ENCODE measurements at regions not wholly inside any gene's neighbourhood (a gene's known extent, or its start where the extent isn't known, plus 50 kb on each side); places are given as distances from the start of the nearest gene placed in this dataset.

DNA sequence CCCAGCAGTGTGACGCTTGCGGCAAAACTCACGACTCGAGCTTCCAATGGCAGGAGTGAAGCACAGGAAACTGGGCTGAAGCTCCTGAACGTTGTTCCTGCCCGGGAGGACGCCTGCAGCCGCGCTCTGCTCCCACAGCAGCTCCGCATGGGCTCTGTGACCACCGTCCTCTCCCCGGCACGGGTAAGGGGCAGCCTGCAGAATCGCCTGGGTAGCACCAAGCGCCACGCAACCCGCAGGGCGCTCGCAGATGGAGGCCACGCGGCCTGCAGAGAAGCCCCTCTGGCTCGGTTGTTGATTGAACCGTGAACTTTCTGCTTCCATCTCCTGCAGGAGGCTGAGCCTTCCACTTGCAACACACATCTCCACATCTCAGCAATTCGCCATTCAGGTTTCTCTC, 63.3 kb upstream of the ZNF236 start:
- H3K9me1 ChIP-seq (ENCODE audit: insufficient read depth, low read length) = no peaks in the 10 kb centered on the region
- H3K27me3 ChIP-seq (ENCODE audit: control insufficient read depth, insufficient read depth, low read length) = no peaks in the 10 kb centered on the region; the same call in 1 of the 2 replicates
- ATAC-seq (ENCODE audit: low read depth) (no peak), DNase-seq (no peak)
- H3K14ac ChIP-seq (replicated peaks; ENCODE audit: low read depth, low read length) = no peak overlapping the region
- no peak overlapping the region for H4K91ac ChIP-seq (ENCODE audit: insufficient read depth, low read depth, low read length)
- H3K4me1 ChIP-seq (ENCODE audit: control insufficient read depth, insufficient read depth, low read length) = no peaks in the 10 kb centered on the region
- dilution Hi-C loops (cut with HindIII; ENCODE audit: low sequenced_read_pairs, unreplicated experiment) = no loop called here
- H3K79me1 ChIP-seq (ENCODE audit: low read depth in 1 of 2, low read length in 2 of 2) = no peaks in the 10 kb centered on the region
- POLR2A ChIA-PET (ENCODE audit: unreplicated experiment) = no interaction called here
- H3K4me2 ChIP-seq (ENCODE audit: low read depth, low read length) = no peak overlapping the region
- intact Hi-C loops (cut with micrococcal nuclease) = no loop called here
- H2AK5ac ChIP-seq (ENCODE audit: low read depth, low read length) = no peak overlapping the region
- H4K8ac ChIP-seq (ENCODE audit: low read depth in 2 of 2, low read length in 2 of 2) = no peak overlapping the region
- H3K9me3 ChIP-seq (ENCODE audit: control insufficient read depth, insufficient read depth, low read length) = no peaks in the 10 kb centered on the region
- no peak overlapping the region for H3K4ac ChIP-seq (ENCODE audit: low read depth, low read length)
- H2BK120ac ChIP-seq (ENCODE audit: low read depth, low read length) = no peak overlapping the region
- TF ChIP-seq NFE2L2 (IDR thresholded peaks at IDR 0.05; ENCODE audit: low read depth, low read length) (no peak), CEBPB (IDR thresholded peaks at IDR 0.05; ENCODE audit: low read depth, low read length) (no peak), MAFK (IDR thresholded peaks at IDR 0.05; ENCODE audit: low read depth, low read length) (no peak), BHLHE40 (IDR thresholded peaks at IDR 0.05; ENCODE audit: low read depth, low read length) (no peak), MXI1 (IDR thresholded peaks at IDR 0.05; ENCODE audit: borderline replicate concordance, low read depth, low read length) (no peak), RFX5 (IDR thresholded peaks at IDR 0.05; ENCODE audit: low read depth, low read length) (no peak), MAZ (IDR thresholded peaks at IDR 0.05; ENCODE audit: borderline replicate concordance, low read depth, low read length) (no peak), RAD21 (IDR thresholded peaks at IDR 0.05; ENCODE audit: low read length) (no peak), POLR2A (IDR thresholded peaks at IDR 0.05; ENCODE audit: low read depth, low read length) (no peak), SMC3 (IDR thresholded peaks at IDR 0.05; ENCODE audit: low read depth, low read length) (no peak), FOS (IDR thresholded peaks at IDR 0.05; ENCODE audit: low read depth, low read length) (no peak), CHD1 (IDR thresholded peaks at IDR 0.05; ENCODE audit: low read depth, low read length) (no peak), RCOR1 (IDR thresholded peaks at IDR 0.05; ENCODE audit: insufficient replicate concordance, low read length) (no peak)
- TF ChIP-seq, protein P1, sequence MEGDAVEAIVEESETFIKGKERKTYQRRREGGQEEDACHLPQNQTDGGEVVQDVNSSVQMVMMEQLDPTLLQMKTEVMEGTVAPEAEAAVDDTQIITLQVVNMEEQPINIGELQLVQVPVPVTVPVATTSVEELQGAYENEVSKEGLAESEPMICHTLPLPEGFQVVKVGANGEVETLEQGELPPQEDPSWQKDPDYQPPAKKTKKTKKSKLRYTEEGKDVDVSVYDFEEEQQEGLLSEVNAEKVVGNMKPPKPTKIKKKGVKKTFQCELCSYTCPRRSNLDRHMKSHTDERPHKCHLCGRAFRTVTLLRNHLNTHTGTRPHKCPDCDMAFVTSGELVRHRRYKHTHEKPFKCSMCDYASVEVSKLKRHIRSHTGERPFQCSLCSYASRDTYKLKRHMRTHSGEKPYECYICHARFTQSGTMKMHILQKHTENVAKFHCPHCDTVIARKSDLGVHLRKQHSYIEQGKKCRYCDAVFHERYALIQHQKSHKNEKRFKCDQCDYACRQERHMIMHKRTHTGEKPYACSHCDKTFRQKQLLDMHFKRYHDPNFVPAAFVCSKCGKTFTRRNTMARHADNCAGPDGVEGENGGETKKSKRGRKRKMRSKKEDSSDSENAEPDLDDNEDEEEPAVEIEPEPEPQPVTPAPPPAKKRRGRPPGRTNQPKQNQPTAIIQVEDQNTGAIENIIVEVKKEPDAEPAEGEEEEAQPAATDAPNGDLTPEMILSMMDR (conservative IDR thresholded peaks at IDR 0.05; ENCODE audit: low read depth, low read length) = no peak
- TF ChIP-seq, protein P2, sequence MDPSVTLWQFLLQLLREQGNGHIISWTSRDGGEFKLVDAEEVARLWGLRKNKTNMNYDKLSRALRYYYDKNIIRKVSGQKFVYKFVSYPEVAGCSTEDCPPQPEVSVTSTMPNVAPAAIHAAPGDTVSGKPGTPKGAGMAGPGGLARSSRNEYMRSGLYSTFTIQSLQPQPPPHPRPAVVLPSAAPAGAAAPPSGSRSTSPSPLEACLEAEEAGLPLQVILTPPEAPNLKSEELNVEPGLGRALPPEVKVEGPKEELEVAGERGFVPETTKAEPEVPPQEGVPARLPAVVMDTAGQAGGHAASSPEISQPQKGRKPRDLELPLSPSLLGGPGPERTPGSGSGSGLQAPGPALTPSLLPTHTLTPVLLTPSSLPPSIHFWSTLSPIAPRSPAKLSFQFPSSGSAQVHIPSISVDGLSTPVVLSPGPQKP (IDR thresholded peaks at IDR 0.05; ENCODE audit: borderline replicate concordance, low read depth, low read length) = no peak
- TF ChIP-seq, protein P3, sequence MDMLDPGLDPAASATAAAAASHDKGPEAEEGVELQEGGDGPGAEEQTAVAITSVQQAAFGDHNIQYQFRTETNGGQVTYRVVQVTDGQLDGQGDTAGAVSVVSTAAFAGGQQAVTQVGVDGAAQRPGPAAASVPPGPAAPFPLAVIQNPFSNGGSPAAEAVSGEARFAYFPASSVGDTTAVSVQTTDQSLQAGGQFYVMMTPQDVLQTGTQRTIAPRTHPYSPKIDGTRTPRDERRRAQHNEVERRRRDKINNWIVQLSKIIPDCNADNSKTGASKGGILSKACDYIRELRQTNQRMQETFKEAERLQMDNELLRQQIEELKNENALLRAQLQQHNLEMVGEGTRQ (IDR thresholded peaks at IDR 0.05; ENCODE audit: low read depth, low read length) = no peak
- no peak overlapping the region for H3K27ac ChIP-seq (ENCODE audit: insufficient read depth, low read length)
- H2BK15ac ChIP-seq (ENCODE audit: low read depth, low read length) = no peak overlapping the region
- CTCF ChIA-PET = no interaction called here
- no peaks in the 10 kb centered on the region for H3K36me3 ChIP-seq (ENCODE audit: control insufficient read depth, insufficient read depth, low read length)
- H2BK5ac ChIP-seq (ENCODE audit: low read depth, low read length, poor library complexity, severe bottlenecking) = no peak overlapping the region
- H2AFZ ChIP-seq (replicated peaks; ENCODE audit: low read length, poor library complexity) = no peak overlapping the region
- no peak overlapping the region for H3K9ac ChIP-seq (ENCODE audit: low read depth, low read length)
- no TSS peak for BruUV-seq (replicated peaks)
- no peak overlapping the region for H3K56ac ChIP-seq (ENCODE audit: extremely low read depth, insufficient read depth, low read length)
- 85% methylated on average over 11 of the region's 24 CpGs; no CpG with 5 or more reads in 1 of the 2 experiments for WGBS, 2 experiments (ENCODE audit: extremely low coverage in 2 of 2, insufficient read length in 1 of 2)
- H3K4me3 ChIP-seq (ENCODE audit: insufficient read depth, low read depth, low read length) = no peak overlapping the region
- no peak overlapping the region for H3K23ac ChIP-seq (ENCODE audit: low read depth, low read length)
- H4K20me1 ChIP-seq (ENCODE audit: insufficient read depth, low read length) = no peaks in the 10 kb centered on the region
- in situ Hi-C loops (cut with MboI; ENCODE audit: low sequenced_read_pairs) = no loop called here
- H4K5ac ChIP-seq (ENCODE audit: low read depth, low read length) = no peak overlapping the region
- no peak overlapping the region for H2AK9ac ChIP-seq (replicated peaks; ENCODE audit: low read depth, low read length, poor library complexity)
- H2BK20ac ChIP-seq (ENCODE audit: low read depth, low read length) = no peak overlapping the region
- no peak overlapping the region for H3K18ac ChIP-seq (ENCODE audit: low read depth, low read length)

Measured in IMR-90 (cell line).